ENCODE measurements at regions not wholly inside any gene's neighbourhood (a gene's known extent, or its start where the extent isn't known, plus 50 kb on each side); places are given as distances from the start of the nearest gene placed in this dataset.
"Not testable (repeated sequence)": the region's sequence is repeated elsewhere in the genome, so short reads cannot be mapped to it uniquely, and the experiment has no call there.

DNA sequence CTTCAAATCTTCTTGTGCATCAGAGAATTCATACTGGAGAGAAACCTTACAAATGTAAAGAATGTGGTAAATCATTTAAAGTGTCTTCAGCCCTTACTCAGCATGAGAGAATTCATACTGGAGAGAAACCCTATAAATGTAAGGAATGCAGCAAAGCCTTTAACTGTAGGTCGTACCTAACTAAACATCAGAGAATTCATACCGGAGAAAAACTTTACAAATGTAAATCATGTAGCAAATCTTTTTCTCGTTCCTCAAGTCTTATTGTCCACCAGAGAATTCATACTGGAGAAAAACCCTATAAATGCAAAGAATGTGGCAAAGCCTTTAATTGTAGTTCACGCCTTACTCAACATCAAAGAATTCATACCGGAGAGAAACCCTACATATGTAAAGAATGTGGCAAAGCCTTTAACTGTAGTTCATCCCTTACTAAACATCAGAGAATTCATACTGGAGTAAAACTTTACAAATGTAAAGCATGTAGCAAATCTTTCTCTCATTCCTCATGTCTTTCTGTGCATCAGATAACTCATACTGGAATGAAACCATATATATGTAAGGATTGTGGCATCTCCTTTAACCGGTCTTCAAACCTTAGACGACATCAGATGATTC lies 118.5 kb upstream of the ZNF267 start:
- DNase-seq: no peak

DNA sequence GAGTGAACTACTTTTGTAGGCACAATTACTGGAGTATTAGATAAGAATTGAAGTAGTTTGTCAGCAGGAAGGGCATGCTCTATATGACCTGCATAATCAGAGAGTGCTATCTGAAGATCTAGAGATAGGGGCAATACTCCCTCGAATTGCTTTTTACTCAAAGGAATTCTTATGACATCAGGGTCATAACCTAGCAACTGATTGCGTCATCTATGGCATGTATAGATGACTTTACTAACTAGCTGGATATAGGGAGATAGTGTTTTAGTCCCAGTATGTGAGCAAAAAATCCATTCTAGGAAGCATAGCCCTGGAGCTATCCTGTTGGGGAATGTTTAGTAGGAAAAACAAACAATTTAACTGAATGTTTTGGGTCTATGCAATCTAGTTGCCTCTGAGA lies 109.5 kb upstream of the ZNF267 start:
- no peak for DNase-seq

DNA sequence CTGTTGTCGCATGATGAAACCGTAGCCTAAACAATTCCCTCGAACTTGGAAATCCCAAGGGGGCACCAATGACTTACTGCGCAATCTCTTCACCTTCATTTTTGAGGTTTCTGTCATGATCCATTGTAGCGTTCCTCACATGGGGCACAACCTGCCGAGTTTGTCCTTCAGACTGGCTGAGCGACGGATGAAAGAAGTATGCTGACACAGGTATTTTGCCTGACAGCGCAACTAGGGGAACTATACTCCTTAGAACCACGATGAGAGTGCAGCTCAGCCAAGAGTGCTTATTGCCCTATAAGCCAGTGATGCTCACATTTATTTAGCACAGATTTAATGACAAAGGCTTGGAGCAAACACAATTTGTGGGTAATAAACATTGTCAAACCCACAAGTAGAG lies 106.3 kb upstream of the ZNF267 start:
- no peak for DNase-seq

DNA sequence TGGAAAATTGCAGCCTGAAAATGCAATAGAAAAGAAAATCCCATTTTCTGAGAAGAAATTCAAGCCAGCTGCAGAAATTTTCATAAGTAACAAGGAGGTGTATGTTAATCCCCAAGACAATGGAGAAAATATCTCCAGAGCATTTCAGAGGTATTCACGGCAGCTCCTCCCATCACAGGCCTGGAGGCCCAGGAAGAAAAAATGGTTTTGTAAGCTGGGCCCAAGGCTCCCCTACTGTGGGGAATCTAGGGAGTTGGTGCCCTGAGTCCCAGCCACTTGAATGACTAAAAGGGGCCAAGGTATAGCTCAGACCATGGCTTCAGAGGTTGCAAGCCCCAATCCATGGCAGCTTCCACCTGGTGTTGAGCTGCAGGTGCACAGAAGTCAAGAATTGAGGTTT lies 93.3 kb upstream of the ZNF267 start:
- no peak for DNase-seq

DNA sequence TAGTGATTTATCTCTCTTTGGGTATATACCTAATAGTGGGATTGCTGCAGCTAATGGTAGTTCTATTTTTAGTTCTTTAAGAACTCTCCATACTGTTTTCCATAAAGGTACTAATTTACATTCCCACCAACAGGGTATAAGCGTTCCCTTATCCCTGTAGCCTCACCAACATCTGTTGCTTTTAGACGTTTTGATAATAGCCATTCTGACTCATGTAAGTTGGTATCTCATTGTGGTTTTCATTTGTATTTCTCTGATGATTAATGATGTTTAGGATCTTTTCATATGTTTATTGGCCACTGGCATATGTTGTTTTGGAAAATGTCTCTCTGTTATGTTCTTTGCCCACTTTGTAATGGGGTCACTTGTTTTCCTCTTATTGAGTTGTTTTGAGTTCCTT lies 88.5 kb upstream of the ZNF267 start:
- DNase-seq: no peak

DNA sequence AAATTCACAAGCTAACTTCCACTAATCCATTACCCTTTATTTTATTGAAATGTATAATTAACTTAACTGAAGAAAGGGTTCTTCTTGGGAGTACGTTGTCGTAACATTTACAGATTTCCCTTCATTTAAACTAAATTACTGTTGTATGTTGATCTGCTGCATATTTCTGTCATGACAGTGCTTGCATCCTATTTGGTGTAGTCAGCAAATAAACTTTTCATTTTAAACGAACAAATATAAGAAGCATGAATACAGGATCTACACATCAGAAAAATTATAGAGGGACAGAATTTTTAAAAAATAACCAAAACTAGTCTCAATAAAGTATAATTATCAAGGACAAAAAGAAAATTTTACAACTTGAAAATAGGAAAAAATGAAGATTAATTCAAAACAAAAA lies 66.5 kb upstream of the ZNF267 start:
- no peak for DNase-seq

DNA sequence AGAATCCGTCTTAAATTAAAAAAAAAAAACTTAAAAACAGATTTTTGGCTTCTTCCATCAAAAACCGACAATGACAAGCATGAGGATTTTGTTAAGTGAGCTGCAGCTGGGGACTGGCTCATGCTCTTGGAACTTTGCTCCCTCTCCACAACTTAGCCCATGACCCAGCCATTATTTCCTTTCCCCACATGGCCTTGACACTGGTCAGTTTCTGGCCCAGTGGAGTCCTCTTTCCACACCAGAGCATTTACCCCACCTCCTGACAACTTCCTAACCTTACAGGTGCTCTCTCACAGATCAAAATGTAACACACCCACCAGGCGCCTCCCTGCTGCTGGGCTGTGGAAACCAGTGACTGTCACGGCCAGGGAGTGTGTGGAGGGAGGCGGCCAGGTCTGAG lies 62.7 kb upstream of the ZNF267 start:
- no peak for DNase-seq

DNA sequence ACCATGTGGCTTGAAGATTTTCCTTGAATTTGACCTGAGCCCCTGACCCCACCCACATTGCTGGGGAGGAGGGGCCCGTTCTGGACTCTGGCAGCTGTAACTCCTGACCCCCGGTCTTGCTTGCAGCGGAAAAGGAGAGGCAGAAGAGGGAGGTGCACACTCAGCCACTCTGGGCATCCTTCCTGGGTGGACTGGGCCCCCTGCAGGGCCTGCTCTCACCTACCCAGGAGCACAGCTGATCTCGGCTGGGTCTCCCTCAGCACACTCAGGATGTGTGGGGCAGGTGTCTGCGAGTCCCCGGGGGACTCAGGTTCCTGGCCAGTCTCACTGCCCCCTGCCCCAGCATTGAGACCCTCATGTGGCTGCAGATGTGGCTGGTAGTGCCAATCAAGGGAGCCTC lies 57.5 kb upstream of the ZNF267 start:
- DNase-seq: not testable (repeated sequence)

DNA sequence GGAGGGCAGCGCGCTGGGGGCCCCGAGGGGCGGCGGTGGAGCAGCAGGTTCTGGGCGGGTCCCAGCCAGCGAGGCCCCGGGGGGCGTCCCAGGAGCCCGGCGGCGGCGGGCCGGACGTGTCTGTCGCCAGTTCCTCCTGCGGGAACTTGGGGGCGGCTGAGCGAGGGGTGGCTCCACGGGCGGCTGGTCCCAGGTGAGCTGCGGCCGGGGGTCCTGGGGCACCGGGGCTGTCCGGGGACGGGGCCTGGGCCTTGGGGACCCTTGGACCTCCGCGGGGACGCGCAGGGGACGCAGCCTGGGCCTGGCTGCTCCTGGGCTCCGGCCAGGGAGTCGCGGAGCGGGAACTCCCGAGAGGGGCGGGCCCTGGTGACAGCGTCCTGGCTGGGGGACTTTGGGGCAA lies 54.2 kb upstream of the ZNF267 start:
- DNase-seq: no peak

DNA sequence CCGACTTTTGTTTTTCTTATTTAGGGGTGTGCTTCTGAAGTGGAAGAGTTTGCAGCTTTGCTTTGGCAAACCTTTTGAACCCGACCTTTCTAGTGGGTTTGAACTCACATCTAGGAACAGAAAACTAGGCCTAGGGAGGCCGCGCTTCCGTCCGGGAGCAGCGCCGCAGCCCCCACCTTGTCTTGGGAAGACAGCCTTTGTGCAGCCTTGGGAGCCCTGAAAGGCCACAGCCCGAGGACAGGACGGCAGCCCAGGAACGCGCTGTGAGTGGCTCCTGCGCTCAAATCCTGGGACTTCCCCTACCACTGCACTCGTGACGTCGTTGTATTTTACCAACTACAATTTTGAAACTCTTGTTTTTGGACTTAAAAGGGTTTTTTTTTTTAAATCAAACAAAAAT lies 53.7 kb upstream of the ZNF267 start:
- no peak for DNase-seq

All from SIG-M5 (cell line).